ENCODE measurements at regions not wholly inside any gene's neighbourhood (a gene's known extent, or its start where the extent isn't known, plus 50 kb on each side); places are given as distances from the start of the nearest gene placed in this dataset.

GRCh38 chr10:54947605-54948004 is 146.6 kb upstream of the PCDH15 start:
- DNase-seq, result no peak
- Histone ChIP-seq H3K27me3 (no peaks in the 10 kb centered on the region), H3K4me1 (no peaks in the 10 kb centered on the region), H3K9me3 (no peaks in the 10 kb centered on the region), H3K4me3 (no peak overlapping the region), H3K36me3 (no peaks in the 10 kb centered on the region), H3K27ac (no peak overlapping the region)
- TF ChIP-seq POLR2A (IDR thresholded peaks at IDR 0.05) (no peak), CTCF (IDR thresholded peaks at IDR 0.05) (no peak)
- intact Hi-C loops (cut with DNase I), result no loop called here

GRCh38 chr10:54940418-54940817 is 139.4 kb upstream of the PCDH15 start:
- Histone ChIP-seq H3K27ac (no peak overlapping the region), H3K4me3 (no peak overlapping the region), H3K36me3 (no peaks in the 10 kb centered on the region), H3K9me3 (no peaks in the 10 kb centered on the region), H3K4me1 (no peaks in the 10 kb centered on the region), H3K27me3 (no peaks in the 10 kb centered on the region)
- DNase-seq, result no peak
- TF ChIP-seq CTCF (IDR thresholded peaks at IDR 0.05), result no peak
- no peak for TF ChIP-seq POLR2A (IDR thresholded peaks at IDR 0.05)
- intact Hi-C loops (cut with DNase I), result no loop called here
- WGBS, 2 donors, result 97 to 100% methylated on average over 2 of the region's 2 CpGs

- intact Hi-C loops (cut with DNase I), result no loop called here
- Histone ChIP-seq H3K4me3 (no peak overlapping the region), H3K36me3 (no peaks in the 10 kb centered on the region), H3K27me3 (no peaks in the 10 kb centered on the region), H3K9me3 (peaks cover 0 to 12% (median 0%) of the 10 kb centered on the region in 3 donors), H3K4me1 (no peaks in the 10 kb centered on the region), H3K27ac (no peak overlapping the region)
- WGBS, 2 donors, result 17 to 50% methylated on average over 1 of the region's 1 CpG
- no peak for DNase-seq
- no peak for TF ChIP-seq CTCF (IDR thresholded peaks at IDR 0.05)
- TF ChIP-seq POLR2A (IDR thresholded peaks at IDR 0.05), result no peak
Observed at GRCh38 chr10:54914049-54914448, 113.0 kb upstream of the PCDH15 start.

- Histone ChIP-seq H3K4me3 (no peak overlapping the region), H3K36me3 (no peaks in the 10 kb centered on the region), H3K27ac (no peak overlapping the region), H3K9me3 (peaks cover 0 to 12% (median 0%) of the 10 kb centered on the region in 3 donors), H3K27me3 (no peaks in the 10 kb centered on the region), H3K4me1 (no peaks in the 10 kb centered on the region)
- 0% methylated on average over 1 of the region's 4 CpGs; no CpG with 5 or more reads in 1 of the 2 donors for WGBS, 2 donors
- intact Hi-C loops (cut with DNase I), result no loop called here
- DNase-seq, result no peak
- TF ChIP-seq CTCF (IDR thresholded peaks at IDR 0.05) (no peak), POLR2A (IDR thresholded peaks at IDR 0.05) (no peak)
Observed at GRCh38 chr10:54909165-54909564, 108.1 kb upstream of the PCDH15 start.

GRCh38 chr10:54908019-54908418 is 107.0 kb upstream of the PCDH15 start:
- TF ChIP-seq CTCF (IDR thresholded peaks at IDR 0.05) (no peak), POLR2A (IDR thresholded peaks at IDR 0.05) (no peak)
- Histone ChIP-seq H3K4me3 (no peak overlapping the region), H3K9me3 (peaks cover 0 to 4% (median 0%) of the 10 kb centered on the region in 3 donors), H3K27ac (no peak overlapping the region), H3K27me3 (no peaks in the 10 kb centered on the region), H3K36me3 (no peaks in the 10 kb centered on the region), H3K4me1 (no peaks in the 10 kb centered on the region)
- no peak for DNase-seq
- WGBS, 2 donors, result 63% methylated on average over 2 of the region's 3 CpGs; no CpG with 5 or more reads in 1 of the 2 donors
- intact Hi-C loops (cut with DNase I), result no loop called here

All from esophagus squamous epithelium (tissue), 5 donors.